HL-60 (cell line): ENCODE measurements at regions not wholly inside any gene's neighbourhood (a gene's known extent, or its start where the extent isn't known, plus 50 kb on each side); places are given as distances from the start of the nearest gene placed in this dataset.

ENCODE experiments used
- GABPA ChIP-seq: IDR thresholded peaks from 2 replicates; pipeline ENCODE4 v1.6.1; 2012; ENCODE audit warnings: low read depth
- POLR2AphosphoS5 ChIP-seq: IDR thresholded peaks from 2 replicates; pipeline ENCODE4 v1.6.1; 2012; ENCODE audit warnings: low read depth
- SPI1 ChIP-seq: IDR thresholded peaks from 2 replicates; pipeline ENCODE4 v1.6.1; 2012; ENCODE audit warnings: low read depth, mild to moderate bottlenecking, borderline replicate concordance
- TF ChIP-seq, protein P1 (sequence below): IDR thresholded peaks from one replicate; pipeline ENCODE4 v1.5.1; 2011; ENCODE audit warnings: low read length, control low read depth, inconsistent platforms; ENCODE audit not compliant: insufficient read depth
- TF ChIP-seq, protein P2 (sequence below): IDR thresholded peaks from 2 replicates; pipeline ENCODE4 v1.6.1; 2012; ENCODE audit warnings: low read depth; ENCODE audit not compliant: insufficient replicate concordance

DNA sequence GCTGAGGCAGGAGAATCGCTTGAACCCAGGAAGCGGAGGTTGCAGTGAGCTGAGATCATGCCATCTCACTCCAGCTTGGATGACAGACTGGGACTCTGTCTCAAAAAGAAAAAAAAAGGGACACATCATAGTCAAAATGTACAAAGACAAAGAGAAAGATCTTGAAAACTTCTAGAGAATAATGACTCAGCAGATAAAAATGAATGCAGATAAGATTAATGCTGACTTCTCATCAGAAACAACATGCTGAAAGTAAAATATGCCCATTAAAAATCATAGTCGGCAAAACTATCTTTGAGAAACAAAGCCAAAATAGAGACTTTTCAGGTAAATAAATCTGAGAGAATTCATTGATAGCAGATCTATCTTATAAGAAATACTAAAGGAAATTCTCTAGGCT, 271.1 kb upstream of the GPR149 start:
- TF ChIP-seq, protein P1, sequence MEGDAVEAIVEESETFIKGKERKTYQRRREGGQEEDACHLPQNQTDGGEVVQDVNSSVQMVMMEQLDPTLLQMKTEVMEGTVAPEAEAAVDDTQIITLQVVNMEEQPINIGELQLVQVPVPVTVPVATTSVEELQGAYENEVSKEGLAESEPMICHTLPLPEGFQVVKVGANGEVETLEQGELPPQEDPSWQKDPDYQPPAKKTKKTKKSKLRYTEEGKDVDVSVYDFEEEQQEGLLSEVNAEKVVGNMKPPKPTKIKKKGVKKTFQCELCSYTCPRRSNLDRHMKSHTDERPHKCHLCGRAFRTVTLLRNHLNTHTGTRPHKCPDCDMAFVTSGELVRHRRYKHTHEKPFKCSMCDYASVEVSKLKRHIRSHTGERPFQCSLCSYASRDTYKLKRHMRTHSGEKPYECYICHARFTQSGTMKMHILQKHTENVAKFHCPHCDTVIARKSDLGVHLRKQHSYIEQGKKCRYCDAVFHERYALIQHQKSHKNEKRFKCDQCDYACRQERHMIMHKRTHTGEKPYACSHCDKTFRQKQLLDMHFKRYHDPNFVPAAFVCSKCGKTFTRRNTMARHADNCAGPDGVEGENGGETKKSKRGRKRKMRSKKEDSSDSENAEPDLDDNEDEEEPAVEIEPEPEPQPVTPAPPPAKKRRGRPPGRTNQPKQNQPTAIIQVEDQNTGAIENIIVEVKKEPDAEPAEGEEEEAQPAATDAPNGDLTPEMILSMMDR = no peak
- TF ChIP-seq, protein P2, sequence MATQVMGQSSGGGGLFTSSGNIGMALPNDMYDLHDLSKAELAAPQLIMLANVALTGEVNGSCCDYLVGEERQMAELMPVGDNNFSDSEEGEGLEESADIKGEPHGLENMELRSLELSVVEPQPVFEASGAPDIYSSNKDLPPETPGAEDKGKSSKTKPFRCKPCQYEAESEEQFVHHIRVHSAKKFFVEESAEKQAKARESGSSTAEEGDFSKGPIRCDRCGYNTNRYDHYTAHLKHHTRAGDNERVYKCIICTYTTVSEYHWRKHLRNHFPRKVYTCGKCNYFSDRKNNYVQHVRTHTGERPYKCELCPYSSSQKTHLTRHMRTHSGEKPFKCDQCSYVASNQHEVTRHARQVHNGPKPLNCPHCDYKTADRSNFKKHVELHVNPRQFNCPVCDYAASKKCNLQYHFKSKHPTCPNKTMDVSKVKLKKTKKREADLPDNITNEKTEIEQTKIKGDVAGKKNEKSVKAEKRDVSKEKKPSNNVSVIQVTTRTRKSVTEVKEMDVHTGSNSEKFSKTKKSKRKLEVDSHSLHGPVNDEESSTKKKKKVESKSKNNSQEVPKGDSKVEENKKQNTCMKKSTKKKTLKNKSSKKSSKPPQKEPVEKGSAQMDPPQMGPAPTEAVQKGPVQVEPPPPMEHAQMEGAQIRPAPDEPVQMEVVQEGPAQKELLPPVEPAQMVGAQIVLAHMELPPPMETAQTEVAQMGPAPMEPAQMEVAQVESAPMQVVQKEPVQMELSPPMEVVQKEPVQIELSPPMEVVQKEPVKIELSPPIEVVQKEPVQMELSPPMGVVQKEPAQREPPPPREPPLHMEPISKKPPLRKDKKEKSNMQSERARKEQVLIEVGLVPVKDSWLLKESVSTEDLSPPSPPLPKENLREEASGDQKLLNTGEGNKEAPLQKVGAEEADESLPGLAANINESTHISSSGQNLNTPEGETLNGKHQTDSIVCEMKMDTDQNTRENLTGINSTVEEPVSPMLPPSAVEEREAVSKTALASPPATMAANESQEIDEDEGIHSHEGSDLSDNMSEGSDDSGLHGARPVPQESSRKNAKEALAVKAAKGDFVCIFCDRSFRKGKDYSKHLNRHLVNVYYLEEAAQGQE = no peak
- TF ChIP-seq GABPA (no peak), POLR2AphosphoS5 (no peak), SPI1 (no peak)
